Endodermal cell (in vitro differentiated cells): ENCODE measurements at regions not wholly inside any gene's neighbourhood (a gene's known extent, or its start where the extent isn't known, plus 50 kb on each side); places are given as distances from the start of the nearest gene placed in this dataset.

Source experiments
- DNase-seq: peaks from one replicate; pipeline ENCODE4 v3.0.0-alpha.2; 2017
- H3K27ac ChIP-seq: 2 replicates; pipeline ENCODE4 v1.5.1; 2013; ENCODE audit warnings: mild to moderate bottlenecking, low read depth, low read length, moderate library complexity
- H3K27me3 ChIP-seq: 2 replicates; pipeline ENCODE4 v1.6.1; 2013; ENCODE audit warnings: mild to moderate bottlenecking, low read length, moderate library complexity; ENCODE audit not compliant: insufficient read depth, control insufficient read depth, poor library complexity, severe bottlenecking
- H3K36me3 ChIP-seq: 2 replicates; pipeline ENCODE4 v1.7.0; 2013; ENCODE audit warnings: mild to moderate bottlenecking, low read length, moderate library complexity; ENCODE audit not compliant: control insufficient read depth, insufficient read depth
- H3K4me1 ChIP-seq: one replicate; pipeline ENCODE4 v1.7.0; 2013; ENCODE audit warnings: low read length; ENCODE audit not compliant: control insufficient read depth, insufficient read depth
- H3K4me3 ChIP-seq: 2 replicates; pipeline ENCODE4 v1.5.1; 2013; ENCODE audit warnings: mild to moderate bottlenecking, low read length, moderate library complexity
- H3K9ac ChIP-seq: 2 replicates; pipeline ENCODE4 v1.6.1; 2013; ENCODE audit warnings: mild to moderate bottlenecking, low read length, moderate library complexity; ENCODE audit not compliant: poor library complexity, severe bottlenecking; ENCODE audit errors: extremely low read depth
- H3K9me3 ChIP-seq: 2 replicates; pipeline ENCODE4 v1.6.1; 2013; ENCODE audit warnings: mild to moderate bottlenecking, low read length, moderate library complexity; ENCODE audit not compliant: control insufficient read depth
- H3K27ac Mint-ChIP-seq: 2 replicates; pipeline ENCODE4 v1.8.0; 2020; ENCODE audit warnings: mixed read lengths
- H3K27me3 Mint-ChIP-seq: 2 replicates; pipeline ENCODE4 v1.8.0; 2021; ENCODE audit warnings: mild to moderate bottlenecking, mixed read lengths; ENCODE audit not compliant: insufficient read depth
- H3K36me3 Mint-ChIP-seq: 2 replicates; pipeline ENCODE4 v1.8.0; 2020; ENCODE audit warnings: low read depth, mixed read lengths
- H3K4me1 Mint-ChIP-seq: 2 replicates; pipeline ENCODE4 v1.8.0; 2020; ENCODE audit warnings: mixed read lengths
- H3K4me3 Mint-ChIP-seq: 2 replicates; pipeline ENCODE4 v1.8.0; 2020; ENCODE audit warnings: mild to moderate bottlenecking, moderate library complexity, mixed read lengths
- H3K9me3 Mint-ChIP-seq: 2 replicates; pipeline ENCODE4 v1.8.0; 2020; ENCODE audit warnings: mild to moderate bottlenecking, mixed read lengths
- WGBS, 2 experiments: methylation state at CpG; one replicate each; pipeline versions ENCODE4 v1.1.5 to v1.1.7; 2013; ENCODE audit warnings: missing lambda C conversion rate in 2 of 2, mixed read lengths in 1 of 2; ENCODE audit not compliant: insufficient coverage in 1 of 2, insufficient read length in 1 of 2; 5-methylcytosine and 5-hydroxymethylcytosine counted together
- TF ChIP-seq, protein P1 (sequence below): fragments of 200-600 bp; sonication (generic); conservative IDR thresholded peaks from 2 replicates; pipeline ENCODE4 v1.5.0; 2021; ENCODE audit warnings: antibody characterized with exemption, mild to moderate bottlenecking

- no peak overlapping the region for H3K27ac Mint-ChIP-seq
- no peak overlapping the region for H3K4me3 ChIP-seq
- H3K36me3 ChIP-seq = no peaks in the 10 kb centered on the region
- no peak overlapping the region for H3K27ac ChIP-seq
- no peaks in the 10 kb centered on the region for H3K36me3 Mint-ChIP-seq
- no peak overlapping the region for H3K4me3 Mint-ChIP-seq
- WGBS, 2 experiments = 86 to 100% methylated on average over 3 of the region's 3 CpGs
- no peaks in the 10 kb centered on the region for H3K4me1 ChIP-seq
- no peak overlapping the region for H3K9ac ChIP-seq
- no peaks in the 10 kb centered on the region for H3K27me3 ChIP-seq
- peaks cover 10% of the 10 kb centered on the region for H3K9me3 Mint-ChIP-seq
- H3K9me3 ChIP-seq = no peaks in the 10 kb centered on the region
- DNase-seq = no peak
- no peaks in the 10 kb centered on the region for H3K27me3 Mint-ChIP-seq
- H3K4me1 Mint-ChIP-seq = peaks cover 6% of the 10 kb centered on the region
- TF ChIP-seq, protein P1, sequence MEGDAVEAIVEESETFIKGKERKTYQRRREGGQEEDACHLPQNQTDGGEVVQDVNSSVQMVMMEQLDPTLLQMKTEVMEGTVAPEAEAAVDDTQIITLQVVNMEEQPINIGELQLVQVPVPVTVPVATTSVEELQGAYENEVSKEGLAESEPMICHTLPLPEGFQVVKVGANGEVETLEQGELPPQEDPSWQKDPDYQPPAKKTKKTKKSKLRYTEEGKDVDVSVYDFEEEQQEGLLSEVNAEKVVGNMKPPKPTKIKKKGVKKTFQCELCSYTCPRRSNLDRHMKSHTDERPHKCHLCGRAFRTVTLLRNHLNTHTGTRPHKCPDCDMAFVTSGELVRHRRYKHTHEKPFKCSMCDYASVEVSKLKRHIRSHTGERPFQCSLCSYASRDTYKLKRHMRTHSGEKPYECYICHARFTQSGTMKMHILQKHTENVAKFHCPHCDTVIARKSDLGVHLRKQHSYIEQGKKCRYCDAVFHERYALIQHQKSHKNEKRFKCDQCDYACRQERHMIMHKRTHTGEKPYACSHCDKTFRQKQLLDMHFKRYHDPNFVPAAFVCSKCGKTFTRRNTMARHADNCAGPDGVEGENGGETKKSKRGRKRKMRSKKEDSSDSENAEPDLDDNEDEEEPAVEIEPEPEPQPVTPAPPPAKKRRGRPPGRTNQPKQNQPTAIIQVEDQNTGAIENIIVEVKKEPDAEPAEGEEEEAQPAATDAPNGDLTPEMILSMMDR = no peak
These were observed 838.2 kb upstream of the MGAT4C start for GRCh38 chr12:87094356-87094755.

DNA sequence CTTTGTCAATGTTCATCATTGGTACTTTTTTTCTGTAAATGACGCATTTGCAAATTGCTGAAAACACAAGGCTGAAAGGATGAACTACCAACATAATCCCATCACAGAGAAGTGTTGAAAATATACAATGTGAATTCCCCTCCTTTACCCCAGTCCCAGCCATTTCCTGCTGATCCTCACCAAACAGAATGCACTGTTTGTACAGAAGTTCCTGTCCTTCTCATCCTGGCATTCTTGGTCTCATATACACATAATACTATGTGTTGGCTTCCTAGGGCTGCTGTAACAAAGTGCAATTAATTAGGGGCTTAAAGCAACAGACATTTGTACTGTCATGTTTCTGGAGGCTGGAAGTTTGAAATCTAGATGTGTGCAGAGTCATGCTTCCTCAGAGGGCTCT is 836.2 kb upstream of the MGAT4C start:
- H3K27ac Mint-ChIP-seq = no peak overlapping the region
- H3K9ac ChIP-seq = no peak overlapping the region
- no peaks in the 10 kb centered on the region for H3K36me3 ChIP-seq
- no peaks in the 10 kb centered on the region for H3K27me3 ChIP-seq
- no peak overlapping the region for H3K4me3 Mint-ChIP-seq
- H3K9me3 Mint-ChIP-seq = peaks cover 2% of the 10 kb centered on the region
- H3K36me3 Mint-ChIP-seq = no peaks in the 10 kb centered on the region
- WGBS, 2 experiments = 90% methylated on average over 1 of the region's 1 CpG; no CpG with 5 or more reads in 1 of the 2 experiments
- H3K4me1 ChIP-seq = no peaks in the 10 kb centered on the region
- TF ChIP-seq, protein P1 = no peak
- no peak for DNase-seq
- H3K4me3 ChIP-seq = no peak overlapping the region
- H3K4me1 Mint-ChIP-seq = peaks cover 6% of the 10 kb centered on the region
- no peak overlapping the region for H3K27ac ChIP-seq
- H3K9me3 ChIP-seq = no peaks in the 10 kb centered on the region
- H3K27me3 Mint-ChIP-seq = no peaks in the 10 kb centered on the region

DNA sequence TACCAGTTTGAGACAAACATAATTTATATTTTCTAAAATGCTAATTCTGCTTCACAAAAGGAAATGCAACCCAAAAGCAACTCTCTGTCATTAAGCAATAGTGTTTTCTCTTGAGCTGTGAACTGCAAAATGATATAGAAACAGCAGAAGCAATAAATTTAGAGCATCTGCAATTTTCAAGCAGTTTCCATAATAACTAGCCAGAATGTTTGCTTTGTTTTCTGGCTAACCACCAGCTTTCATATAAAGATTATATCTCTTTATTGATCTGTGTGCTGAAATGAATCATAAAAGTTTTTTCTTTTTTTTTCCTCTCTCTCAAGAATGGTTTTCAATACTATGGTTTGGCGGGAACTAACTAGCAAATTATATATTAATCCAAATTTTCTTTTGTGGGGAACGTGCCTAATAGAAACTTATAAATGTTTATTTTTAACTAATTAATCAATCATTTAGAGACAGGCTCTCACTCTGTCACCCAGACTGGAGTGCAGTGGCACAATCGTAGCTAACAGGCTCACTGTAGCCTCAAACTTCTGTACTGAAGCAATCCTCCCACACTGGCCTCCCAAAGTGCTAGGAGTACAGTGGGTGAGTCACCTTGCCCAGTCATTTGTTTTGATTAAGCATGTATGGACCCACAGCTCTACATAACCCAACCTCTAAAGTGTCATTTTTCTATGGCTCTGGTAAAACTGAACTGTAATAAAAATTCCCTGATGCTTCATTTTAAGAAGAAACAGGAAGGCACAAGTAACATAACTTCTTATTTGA is 830.1 kb upstream of the MGAT4C start:
- no peak overlapping the region for H3K4me3 ChIP-seq
- no peaks in the 10 kb centered on the region for H3K9me3 ChIP-seq
- H3K9ac ChIP-seq = no peak overlapping the region
- DNase-seq = no peak
- no peak overlapping the region for H3K4me3 Mint-ChIP-seq
- WGBS, 2 experiments = 85% methylated on average over 1 of the region's 3 CpGs; no CpG with 5 or more reads in 1 of the 2 experiments
- no peak overlapping the region for H3K27ac ChIP-seq
- no peaks in the 10 kb centered on the region for H3K27me3 ChIP-seq
- H3K27me3 Mint-ChIP-seq = no peaks in the 10 kb centered on the region
- TF ChIP-seq, protein P1 = no peak
- H3K4me1 Mint-ChIP-seq = no peaks in the 10 kb centered on the region
- H3K36me3 Mint-ChIP-seq = no peaks in the 10 kb centered on the region
- H3K4me1 ChIP-seq = no peaks in the 10 kb centered on the region
- no peak overlapping the region for H3K27ac Mint-ChIP-seq
- no peaks in the 10 kb centered on the region for H3K36me3 ChIP-seq
- H3K9me3 Mint-ChIP-seq = no peaks in the 10 kb centered on the region
